HFF-Myc (cell line): ENCODE measurements at regions not wholly inside any gene's neighbourhood (a gene's known extent, or its start where the extent isn't known, plus 50 kb on each side); places are given as distances from the start of the nearest gene placed in this dataset.

ENCODE experiments used
- DNase-seq: peaks from one replicate; pipeline ENCODE4 v3.0.0-alpha.2; 2011; ENCODE audit warnings: low read depth; ENCODE audit errors: extremely low read depth
- H3K4me3 ChIP-seq: replicated peaks from 2 replicates; pipeline ENCODE4 v1.5.1; 2011; ENCODE audit warnings: low read depth, mild to moderate bottlenecking, control low read depth, low read length
- TF ChIP-seq, protein P1 (sequence below): IDR thresholded peaks from 2 replicates; pipeline ENCODE4 v1.5.1; 2012; ENCODE audit warnings: mild to moderate bottlenecking, low read depth, low read length, control low read depth; ENCODE audit errors: missing control alignments

- no peak for DNase-seq
- TF ChIP-seq, protein P1, sequence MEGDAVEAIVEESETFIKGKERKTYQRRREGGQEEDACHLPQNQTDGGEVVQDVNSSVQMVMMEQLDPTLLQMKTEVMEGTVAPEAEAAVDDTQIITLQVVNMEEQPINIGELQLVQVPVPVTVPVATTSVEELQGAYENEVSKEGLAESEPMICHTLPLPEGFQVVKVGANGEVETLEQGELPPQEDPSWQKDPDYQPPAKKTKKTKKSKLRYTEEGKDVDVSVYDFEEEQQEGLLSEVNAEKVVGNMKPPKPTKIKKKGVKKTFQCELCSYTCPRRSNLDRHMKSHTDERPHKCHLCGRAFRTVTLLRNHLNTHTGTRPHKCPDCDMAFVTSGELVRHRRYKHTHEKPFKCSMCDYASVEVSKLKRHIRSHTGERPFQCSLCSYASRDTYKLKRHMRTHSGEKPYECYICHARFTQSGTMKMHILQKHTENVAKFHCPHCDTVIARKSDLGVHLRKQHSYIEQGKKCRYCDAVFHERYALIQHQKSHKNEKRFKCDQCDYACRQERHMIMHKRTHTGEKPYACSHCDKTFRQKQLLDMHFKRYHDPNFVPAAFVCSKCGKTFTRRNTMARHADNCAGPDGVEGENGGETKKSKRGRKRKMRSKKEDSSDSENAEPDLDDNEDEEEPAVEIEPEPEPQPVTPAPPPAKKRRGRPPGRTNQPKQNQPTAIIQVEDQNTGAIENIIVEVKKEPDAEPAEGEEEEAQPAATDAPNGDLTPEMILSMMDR, result no peak
- no peak overlapping the region for H3K4me3 ChIP-seq
Observed at GRCh38 chr2:156079845-156080244, 252.7 kb downstream of the NR4A2 start.

DNA sequence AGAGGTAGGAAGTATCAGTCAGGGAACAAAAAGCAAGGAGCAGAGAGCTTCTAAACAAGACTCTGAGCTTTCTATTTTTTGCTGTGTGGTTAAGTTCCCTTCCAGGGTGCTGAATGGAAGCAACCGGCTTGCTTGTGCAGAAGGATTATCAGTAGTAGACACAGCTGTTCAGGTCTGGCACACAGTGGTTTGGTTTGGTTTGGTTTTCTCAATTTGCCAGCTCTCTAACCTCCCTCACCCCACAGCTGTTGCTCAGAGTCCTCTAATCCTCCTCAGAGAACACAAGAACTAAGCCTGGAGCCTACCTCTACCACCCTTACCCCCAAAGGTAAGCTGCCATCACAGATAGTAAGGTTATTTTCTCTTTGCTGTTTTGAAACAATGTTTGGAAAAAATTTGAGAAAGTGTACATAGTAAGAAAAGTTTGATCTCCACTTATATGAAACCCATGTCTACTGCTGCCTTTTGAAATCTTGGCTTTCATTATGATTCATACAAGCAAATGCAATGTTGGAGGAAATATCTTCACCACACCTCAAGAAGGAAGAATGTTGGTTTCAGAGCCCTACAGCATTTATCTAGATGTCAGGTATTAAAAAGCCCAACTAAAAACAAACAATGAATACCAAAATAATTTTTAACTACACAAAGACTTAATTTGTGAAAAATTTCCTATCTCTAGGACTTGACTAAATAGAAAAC is 255.3 kb downstream of the NR4A2 start:
- no peak for DNase-seq
- TF ChIP-seq, protein P1, result no peak
- no peak overlapping the region for H3K4me3 ChIP-seq

DNA sequence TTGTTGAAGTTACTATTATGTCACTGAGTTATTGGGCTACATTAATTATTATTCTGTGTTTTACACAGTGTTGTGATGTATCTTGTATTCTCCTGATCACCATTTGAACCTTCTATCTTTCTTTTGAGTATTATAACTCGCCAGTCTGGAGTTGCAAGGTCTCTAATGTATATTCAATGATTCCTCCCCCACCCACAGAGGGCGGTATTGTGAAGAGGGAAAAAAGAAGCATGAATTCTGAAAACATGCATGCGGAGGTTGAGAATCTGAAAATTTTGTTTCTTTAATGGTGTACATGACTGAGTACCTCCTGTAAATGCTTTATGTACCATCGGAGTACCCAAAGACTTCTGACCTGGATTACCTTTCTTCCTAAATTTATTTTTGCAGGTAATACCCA is 266.6 kb downstream of the NR4A2 start:
- DNase-seq, result no peak
- TF ChIP-seq, protein P1, result no peak
- H3K4me3 ChIP-seq, result no peak overlapping the region

DNA sequence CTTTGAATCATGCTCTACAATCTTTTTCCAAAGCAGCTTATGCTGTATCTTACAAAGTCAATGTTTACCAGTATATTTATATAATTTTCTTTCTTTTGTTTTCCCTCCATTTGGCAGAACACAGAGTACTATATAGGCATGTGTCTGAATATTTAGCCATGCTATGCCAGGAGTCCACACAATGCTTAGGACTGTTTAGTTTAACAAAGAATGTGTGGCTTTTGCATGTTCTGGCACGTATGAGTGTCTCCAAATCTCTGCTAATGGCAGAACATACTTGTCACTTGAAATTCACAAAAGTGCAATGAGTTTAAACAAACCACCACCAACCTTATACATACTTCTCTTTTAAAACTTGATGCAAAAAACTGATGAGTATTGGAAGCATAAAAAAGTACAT is 268.0 kb downstream of the NR4A2 start:
- DNase-seq, result no peak
- no peak overlapping the region for H3K4me3 ChIP-seq
- TF ChIP-seq, protein P1, result no peak

DNA sequence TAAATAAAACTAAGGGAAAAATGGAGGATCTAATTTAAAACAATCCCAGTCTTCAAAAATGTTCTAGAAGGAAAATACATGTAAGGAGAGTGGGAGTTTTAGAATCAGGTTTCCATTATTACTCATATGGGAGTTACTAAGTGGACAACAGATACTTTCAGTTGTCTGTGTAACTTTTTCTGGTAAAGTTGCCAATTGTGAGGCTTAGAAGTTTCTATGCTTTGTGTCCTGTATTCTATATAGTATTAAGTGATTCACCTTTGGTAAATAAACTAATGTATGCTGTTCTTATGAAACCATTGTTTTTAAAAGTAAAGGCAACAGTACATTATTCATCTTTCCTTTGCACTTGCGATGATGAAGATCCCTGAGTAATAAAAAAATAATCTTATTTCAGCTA is 274.9 kb downstream of the NR4A2 start:
- no peak overlapping the region for H3K4me3 ChIP-seq
- TF ChIP-seq, protein P1, result no peak
- no peak for DNase-seq

- TF ChIP-seq, protein P1, result no peak
- no peak for DNase-seq
- no peak overlapping the region for H3K4me3 ChIP-seq
Observed at GRCh38 chr2:156054983-156055382, 277.5 kb downstream of the NR4A2 start.

GRCh38 chr2:156046900-156047299 is 285.6 kb downstream of the NR4A2 start:
- H3K4me3 ChIP-seq, result no peak overlapping the region
- no peak for DNase-seq
- TF ChIP-seq, protein P1, result no peak
